NCI-H748 treated with DMSO at 0.1 percent for 48 hours (cell line): ENCODE measurements at regions not wholly inside any gene's neighbourhood (a gene's known extent, or its start where the extent isn't known, plus 50 kb on each side); places are given as distances from the start of the nearest gene placed in this dataset.

ENCODE experiments used
- DNase-seq: peaks from one replicate; lab custom pipeline; 2025; lab: John Stamatoyannopoulos, UW

DNA sequence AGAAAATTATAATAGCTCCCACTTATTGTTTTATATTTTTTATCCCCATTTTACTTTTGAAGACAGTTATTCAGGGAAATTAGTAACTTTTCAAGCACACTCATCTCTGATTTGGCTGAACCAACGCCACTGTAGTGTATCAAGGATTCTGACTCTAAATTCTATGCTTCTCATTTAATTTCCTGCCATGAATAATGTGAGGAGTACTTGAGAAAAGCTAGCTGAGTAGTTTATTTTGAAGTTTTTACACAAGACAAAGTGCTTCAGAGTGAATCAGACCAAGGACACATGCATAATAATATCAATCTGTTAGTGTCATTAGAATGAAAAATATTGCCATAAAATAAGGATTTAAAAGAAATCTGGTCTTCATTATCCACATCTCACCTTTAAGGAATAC is 329.9 kb downstream of the SLITRK6 start:
- DNase-seq: no peak

DNA sequence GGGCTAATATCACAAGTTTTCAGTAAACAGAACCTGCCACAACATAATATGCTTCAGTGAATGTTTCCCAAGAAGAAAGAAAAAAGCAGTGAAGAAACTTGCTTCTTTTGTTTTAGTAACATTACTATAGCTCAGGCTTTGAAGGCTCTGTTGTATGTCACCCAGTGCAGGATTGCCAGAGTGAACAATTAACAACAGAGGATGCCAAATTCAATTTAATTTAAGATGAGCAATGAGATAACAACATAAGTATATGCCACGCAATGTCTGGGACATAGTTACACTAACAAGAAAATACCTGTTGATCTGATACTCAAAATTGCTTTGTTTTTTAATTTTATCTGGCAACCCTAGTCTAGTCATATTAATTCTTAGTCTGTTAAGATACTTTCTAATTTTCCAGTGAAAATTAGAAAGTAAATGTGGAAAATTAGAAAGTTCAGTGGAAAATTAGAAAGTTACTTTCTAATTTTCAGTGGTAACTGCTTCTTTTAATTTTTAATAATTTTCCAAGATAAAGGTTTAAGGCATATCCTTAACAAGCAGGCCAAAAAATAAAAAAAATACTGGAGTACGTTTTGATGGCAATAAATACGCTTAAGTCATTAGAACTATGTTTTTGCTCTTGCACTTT is 336.3 kb downstream of the SLITRK6 start:
- no peak for DNase-seq

DNA sequence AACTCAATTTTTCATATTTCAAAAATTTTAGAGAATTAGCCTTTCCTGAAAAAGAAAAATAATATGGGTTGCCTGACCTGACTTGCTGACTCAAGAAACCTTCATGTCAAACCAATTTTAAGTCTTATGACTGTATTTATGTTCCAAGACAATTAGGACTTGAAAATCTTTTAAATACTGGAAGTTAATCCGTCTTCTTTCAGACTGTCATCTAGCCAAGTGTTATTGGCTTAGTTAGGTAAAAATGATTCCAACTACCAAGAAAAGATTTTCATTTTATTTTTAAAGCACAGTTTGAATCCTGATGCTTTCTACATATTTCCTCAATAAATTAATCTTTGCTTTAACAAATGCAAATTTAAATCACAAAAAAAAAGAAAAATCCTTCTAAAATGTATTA is 337.6 kb downstream of the SLITRK6 start:
- DNase-seq: no peak

DNA sequence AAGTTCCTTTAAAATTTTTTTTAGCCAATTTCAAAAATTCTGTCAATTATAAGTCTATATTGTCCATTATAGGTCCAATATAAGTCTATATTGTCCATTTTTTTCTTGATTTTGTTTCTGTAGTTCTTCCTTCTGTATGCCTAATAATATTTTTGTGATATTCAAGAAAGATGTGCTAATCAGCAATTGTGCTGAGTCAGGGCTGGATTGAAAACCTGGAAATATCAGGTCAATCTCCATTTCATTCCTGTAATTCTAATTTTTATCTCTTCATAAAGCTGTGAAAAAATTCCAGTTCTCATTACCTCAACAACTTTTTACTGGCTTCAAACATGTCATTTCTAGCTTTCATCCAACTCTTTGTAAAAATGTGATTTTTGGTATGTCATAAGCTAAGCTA is 353.7 kb downstream of the SLITRK6 start:
- DNase-seq: no peak

DNA sequence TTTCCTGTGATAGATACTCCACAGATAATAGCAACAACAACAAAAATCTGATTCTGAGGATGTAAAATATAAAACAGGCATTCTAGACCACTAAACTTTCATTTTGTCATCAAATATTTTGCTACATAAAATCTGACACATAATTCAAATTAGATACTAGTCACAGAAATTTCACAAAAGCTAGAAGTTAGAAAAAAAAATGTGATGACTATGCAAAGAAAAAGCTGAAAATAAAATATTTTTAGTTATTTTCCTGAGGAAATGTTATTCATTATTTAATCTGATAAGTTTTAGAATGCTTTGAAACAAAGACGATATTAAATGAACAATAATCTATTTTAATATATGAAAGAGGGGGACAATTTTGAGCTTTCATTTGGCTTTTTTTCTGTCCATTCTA is 357.2 kb downstream of the SLITRK6 start:
- no peak for DNase-seq

DNA sequence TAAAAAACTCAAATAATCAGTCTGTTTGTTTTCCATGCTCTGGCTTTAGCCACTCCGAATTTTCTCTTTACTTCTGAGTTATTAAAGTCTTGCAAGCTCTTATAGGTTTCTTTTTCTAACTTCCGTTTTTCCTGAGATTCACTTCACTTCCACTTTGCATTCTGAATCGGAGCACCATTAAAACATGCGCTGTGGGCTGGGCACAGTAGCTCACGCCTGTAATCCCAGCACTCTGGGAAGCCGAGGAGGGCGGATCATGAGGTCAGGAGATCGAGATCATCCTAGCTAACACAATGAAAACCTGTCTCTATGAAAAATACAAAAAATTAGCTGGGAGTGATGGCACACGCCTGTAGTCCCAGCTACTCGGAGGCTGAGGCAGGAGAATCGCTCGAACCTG is 357.9 kb downstream of the SLITRK6 start:
- no peak for DNase-seq

DNA sequence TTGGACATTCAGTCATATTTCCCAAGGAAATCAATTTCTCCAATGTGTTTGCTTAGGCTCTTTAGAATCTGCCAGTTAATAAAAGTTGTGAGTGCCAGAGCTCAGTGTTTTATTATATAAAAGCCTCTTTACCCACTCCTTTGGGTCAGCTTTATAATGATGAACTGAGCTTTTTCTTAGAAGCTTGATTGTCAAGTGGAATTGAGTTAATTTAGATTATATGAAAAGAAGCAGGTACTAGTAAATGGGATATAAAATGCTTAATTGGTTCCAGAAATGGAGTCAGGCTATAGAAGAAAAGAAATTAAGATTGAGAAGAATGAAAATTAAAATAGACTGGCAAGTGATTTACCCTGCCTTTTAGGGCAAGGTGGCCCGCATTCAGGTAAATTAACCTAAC is 363.2 kb downstream of the SLITRK6 start:
- no peak for DNase-seq

DNA sequence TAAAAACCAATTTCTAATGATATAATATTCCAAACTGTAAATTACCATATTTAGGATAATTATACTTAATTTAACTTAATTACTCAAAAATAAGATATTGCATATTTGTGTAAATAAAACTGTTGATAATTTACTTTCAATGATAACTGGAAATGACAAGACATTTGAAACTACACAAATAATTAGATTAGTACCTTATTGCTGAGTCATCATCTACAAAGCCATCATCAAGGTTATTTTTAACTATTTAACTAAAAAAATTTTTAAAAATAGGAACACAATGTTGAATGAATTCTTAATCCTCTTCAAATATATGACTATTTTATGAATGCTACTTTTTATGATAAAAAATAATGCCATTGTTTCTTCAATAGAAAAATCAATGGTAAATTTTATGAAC is 364.3 kb downstream of the SLITRK6 start:
- no peak for DNase-seq

DNA sequence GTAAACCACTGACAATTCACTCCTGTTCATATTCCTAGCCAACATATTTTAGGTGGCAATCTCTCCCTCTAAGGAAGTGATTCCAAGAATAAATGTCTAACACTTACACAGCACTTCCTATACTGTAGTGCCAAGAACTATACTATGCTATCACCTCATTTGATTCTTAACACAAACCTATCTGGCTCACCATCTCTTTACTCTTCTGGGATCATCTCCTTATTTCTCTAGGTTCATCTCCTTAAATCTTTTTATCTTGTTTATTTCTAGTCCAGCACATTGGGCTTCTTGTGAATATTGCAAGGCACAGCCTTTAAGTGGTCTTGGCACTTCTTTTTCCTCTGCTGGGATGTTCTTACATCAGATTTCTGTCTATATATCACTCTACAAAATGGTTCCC is 366.3 kb downstream of the SLITRK6 start:
- DNase-seq: no peak

DNA sequence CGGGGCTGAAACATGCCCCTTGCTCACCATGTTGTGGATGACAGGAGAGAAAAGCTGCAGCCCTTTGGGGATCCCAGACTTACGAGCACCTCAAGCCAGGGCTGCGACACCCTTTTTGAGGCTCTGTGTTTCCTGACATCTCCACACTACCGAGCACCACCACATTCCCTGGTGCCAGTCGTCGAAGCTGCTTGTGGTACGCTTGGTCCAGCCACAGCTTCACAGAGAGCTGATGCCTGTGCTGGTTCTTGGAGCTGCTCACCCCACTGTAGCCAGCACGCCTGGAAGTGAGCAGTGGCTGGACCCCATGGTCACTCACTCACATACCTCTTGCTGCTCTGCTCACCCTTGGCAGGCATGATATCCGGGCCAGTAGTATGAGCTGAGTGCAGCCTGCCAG is 367.5 kb downstream of the SLITRK6 start:
- DNase-seq: no peak

DNA sequence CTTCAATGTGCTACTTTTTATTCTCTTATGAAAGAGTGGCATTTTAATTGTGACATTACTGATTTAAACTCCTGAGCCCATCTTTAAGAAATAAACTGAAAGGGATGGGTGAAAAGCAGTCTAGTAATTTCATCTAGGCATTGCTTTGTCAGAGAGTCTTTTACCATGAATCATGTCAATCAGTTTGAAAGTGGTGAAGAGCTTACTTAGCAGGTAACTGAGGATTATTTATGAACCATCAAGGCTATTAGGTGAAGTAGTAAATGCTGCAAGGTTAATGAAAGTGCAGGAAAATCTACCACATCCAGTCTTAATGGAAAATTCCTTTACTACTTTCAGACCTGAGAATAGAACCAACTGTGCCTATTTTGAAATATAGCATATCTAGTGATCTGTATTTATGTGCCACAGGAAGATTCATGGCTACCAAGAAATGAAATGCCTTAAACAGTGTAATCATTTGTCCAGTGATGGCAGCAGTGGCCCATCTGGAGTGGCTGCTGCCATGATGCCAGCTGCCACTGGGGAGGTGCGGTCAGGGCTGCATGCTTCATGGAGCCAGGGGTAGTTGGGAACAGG is 368.9 kb downstream of the SLITRK6 start:
- no peak for DNase-seq

DNA sequence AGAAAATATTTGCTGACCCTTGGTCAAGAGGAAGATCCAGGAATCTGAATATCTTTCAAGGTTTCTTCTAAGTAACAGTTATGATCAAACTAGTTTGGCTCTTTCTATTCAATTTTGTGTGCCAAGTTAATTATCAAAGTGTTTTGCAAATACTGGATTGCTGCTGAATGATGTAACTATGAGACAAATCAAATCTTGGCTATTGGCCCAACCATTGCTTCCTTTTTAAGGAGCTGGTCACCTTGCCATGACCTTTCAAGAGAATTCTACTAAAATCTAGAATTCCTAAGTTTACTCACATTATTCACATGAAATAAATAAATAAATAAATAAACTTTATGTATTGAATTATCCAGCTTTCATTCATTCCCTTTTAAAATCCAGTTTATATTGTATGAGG is 371.8 kb downstream of the SLITRK6 start:
- no peak for DNase-seq

DNA sequence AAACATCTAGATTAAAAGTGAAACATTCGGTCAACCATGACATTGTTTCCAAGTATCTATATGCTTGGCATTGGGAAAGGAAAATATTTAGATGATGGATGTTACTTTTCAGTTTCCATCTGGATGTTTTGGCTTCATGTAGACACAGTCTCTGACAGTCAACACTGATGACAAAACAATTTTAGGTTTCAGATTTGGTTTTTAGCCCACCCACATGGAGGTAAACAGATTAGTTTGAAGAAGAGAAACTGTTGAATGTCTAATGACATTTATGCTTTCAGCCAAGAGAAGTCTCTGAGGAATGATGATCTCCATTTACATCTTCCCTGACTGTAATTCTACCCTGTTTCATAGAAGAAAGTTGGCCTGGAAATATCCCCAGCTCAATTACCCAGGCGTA is 379.1 kb downstream of the SLITRK6 start:
- DNase-seq: no peak

DNA sequence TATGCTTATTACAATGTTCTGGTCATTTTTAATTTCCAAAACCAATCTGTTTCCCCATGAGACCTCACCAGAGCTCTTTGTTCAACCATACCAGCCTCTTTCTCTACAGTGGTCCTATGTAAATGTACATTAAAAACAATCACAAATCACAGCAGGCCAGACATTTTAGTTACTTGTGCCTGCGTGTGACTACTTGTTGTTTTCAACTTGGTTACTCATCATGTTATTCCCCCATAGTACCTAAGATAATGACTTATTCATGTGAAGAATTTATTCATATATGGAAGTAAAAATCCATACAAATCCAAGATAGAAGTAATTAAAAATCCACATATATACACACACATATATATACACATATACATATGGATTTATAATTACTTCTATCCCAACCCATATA is 379.6 kb downstream of the SLITRK6 start:
- DNase-seq: no peak

DNA sequence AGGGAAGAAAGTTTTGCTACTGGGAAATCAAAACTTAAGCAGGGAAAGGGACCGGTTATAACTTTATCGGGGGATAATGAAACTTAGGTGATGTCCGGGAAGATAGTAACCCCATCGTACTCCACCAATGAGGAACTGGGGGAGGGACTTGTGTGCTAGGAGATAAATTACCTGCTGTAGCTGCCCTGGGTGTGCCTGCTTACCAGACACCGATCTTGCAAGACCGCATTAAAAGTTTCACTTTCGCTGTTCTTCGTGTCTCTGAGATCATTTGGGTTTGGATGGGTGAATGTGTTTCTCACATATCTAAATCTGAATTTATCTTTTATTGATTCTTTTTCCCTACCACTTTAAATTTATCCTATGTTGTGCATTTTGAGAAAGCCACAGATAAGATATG is 381.4 kb downstream of the SLITRK6 start:
- no peak for DNase-seq

DNA sequence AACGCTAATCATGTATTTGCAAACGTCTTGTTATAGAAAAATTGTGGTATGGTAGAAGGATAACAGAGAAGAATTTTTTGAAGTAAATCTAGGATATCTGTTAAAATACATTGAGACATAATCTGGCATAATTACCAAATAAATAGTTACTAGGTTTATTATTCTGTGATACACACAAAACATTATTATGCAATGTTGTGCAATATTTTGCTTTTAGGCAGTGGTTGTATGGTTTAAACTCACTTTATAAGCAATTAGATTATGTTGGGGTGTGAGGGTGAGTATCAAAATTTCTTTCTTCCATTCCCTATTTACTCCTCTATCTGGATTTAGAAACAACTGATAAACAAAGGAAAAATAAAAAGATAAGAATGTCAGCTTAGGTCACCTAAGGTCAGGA is 385.6 kb downstream of the SLITRK6 start:
- DNase-seq: no peak

DNA sequence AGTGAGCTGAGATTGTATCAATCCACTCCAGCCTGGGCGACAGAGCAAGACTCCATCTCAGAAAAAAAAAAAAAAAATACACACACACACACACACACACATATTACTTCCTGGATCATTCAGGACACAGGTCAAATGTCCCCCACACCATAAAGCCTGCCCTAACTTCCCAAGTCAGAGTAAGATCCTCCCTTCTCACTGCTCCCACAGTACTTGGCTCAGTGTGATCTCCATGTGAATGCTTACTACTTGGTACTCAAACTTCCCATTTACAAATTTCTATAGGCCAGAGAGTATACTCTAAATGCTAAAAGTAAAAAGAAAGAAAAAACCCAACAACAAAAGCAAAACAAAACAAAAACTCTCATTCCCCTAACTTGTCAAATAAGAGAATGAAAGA is 386.8 kb downstream of the SLITRK6 start:
- DNase-seq: no peak

DNA sequence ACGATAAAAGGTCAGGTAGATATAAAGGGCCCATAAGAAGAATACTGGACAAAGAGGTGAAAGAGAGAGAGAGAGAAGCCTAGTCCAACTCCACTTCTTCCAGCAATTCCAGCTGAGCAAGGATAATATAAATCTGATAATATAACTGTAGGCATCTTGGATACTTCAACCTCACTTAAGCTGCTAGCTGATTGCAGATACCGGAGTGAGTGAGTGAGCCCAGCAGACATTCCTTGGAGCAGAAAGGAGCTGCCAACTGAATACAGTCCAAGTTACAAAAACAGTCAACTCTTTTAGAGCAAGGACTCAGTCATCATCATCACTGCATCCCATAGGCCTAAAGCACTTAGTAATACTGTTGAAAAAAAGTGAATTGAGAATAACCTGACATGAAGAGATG is 387.6 kb downstream of the SLITRK6 start:
- DNase-seq: no peak

DNA sequence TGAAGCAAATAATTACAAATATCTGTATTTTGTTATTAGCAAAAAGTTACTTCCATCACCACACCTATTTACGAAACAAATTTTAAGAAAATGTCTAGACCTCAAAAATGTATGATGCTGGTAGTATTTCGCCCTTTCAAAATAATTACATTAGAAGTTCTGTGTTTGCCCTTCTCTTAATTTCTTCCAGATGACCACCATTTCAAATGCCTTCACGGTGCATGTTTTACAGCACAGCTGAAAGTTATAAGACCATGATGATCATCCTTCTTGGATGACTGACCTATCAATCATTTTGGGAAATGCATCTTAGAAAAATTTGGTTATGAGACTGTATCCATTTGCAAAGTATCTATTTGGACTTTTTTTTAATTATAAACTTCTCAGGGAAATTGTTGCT is 390.8 kb downstream of the SLITRK6 start:
- DNase-seq: no peak

DNA sequence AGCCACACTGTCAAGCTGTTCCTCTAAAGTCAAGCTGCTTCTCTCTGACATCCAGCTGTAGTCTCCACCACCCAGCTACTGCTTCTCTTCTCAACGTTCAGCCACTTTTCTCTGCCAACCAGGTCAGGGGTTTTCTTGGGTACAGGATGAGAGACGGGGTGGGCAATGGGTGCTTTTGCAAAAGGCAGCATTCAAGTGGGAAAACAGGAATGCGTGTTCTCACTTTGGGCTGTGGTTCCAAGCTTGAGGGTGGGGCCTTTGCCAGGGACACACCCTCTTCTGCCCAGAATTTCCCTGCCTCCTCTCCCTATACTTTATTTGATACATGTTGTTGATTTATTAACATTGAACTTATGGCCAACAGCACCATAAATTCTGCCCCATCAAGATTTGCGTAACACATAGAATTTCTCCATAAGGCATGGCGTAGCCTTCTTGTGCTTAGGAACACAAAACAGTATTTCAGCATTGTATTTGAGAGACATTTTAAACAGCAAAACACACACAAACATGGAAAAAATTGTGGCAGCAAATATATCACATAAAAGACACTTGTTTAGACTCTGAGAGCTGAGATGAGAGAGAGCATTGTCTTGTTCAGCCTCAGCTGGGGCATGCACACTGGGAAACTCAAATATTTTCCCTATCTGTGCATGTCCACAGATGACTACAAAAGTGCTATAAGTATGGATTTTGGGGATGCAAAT is 392.8 kb downstream of the SLITRK6 start:
- no peak for DNase-seq

DNA sequence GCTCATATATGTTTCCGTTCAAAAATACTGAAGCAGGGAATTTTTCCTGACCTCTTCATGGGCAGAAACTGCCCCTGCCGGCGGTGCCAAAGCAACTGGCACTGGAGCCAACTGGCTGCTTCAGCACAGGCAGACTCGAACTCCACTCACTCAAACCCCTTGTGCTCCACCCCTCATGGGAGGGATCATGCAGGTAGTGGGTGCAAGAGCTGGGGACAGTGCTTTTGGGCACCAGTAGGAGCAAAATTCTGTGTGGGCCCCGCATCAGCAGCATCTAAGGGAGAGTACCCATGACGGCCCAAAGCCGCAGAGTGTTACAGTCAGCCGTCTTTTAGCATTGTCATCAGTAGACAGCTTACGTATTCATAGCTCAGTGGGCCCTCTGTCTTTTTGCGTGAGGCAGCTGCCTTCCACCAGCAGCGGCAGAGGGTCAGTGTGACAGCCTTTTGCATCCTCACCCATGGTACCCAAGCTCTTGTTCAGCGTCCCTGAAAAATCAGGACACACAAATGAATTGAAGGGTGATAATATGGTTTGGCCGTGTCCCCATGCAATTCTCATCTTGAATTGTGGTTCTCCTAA is 393.8 kb downstream of the SLITRK6 start:
- no peak for DNase-seq

DNA sequence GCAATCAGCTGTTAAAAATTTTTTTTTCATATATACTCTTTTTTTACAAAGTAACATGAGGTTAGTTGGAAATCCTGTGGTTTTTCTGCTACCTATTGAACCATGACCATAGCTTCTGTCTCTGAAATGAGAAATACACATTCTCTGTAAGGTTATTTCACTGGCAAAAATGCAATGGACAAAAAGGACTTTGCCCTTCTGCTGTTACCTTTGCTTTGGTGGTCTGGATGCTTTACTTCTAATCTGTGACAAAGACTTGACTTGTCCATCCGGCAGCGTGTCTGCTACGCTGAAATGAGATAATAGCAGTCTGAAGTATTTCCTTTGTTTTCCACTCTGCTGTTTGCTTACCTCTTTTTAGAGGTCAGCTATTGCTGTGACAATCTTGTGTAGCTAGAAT is 412.8 kb downstream of the SLITRK6 start:
- peak; percentile 85 for DNase-seq

DNA sequence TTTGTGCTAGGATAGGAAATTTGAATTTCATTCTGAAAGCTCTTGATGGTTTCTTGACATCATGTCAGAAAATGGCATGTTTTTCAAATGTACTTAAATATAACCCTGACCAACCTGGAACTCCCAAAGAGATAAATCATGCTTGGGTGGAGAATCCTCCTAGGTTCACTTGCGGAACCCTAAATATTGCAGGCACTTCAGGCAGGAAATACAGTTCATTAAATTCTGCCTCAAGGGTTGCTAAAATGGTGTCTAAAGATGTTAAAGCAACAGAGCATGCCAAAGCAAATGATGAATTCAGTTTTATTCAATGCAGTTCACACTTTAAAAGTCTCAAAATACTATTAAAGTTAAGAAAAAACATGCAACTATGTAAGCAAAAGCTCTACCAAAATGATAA is 415.9 kb downstream of the SLITRK6 start:
- no peak for DNase-seq
